ENCODE measurements at regions not wholly inside any gene's neighbourhood (a gene's known extent, or its start where the extent isn't known, plus 50 kb on each side); places are given as distances from the start of the nearest gene placed in this dataset.

DNA sequence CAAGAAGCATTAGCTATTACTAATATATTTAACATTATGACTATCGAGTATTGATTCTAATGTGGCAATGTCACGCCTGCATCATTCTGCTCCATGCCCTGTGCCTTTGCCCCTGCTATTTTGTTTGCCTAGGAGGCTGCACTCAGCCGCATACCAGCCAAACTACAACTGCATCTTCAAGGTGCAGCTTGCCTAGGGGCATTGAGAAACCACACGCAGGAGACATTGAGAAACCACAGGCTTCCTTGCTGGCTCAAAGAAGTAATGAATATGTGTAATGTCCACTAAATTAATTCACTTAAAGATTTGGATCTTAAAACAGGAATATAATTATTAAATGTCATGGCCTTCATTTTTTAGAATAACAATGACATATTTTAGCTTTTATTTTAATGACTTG is 683.6 kb upstream of the TENM3 start:
- TF ChIP-seq TAF1 (IDR thresholded peaks at IDR 0.05; ENCODE audit: borderline replicate concordance, low read depth, low read length) (no peak), POLR2A (IDR thresholded peaks at IDR 0.05; ENCODE audit: low read depth, low read length) (no peak), POLR2AphosphoS5 (IDR thresholded peaks at IDR 0.05; ENCODE audit: low read depth, low read length) (no peak)
